ENCODE measurements at regions not wholly inside any gene's neighbourhood (a gene's known extent, or its start where the extent isn't known, plus 50 kb on each side); places are given as distances from the start of the nearest gene placed in this dataset.
"Not testable (repeated sequence)": the region's sequence is repeated elsewhere in the genome, so short reads cannot be mapped to it uniquely, and the experiment has no call there.

DNA sequence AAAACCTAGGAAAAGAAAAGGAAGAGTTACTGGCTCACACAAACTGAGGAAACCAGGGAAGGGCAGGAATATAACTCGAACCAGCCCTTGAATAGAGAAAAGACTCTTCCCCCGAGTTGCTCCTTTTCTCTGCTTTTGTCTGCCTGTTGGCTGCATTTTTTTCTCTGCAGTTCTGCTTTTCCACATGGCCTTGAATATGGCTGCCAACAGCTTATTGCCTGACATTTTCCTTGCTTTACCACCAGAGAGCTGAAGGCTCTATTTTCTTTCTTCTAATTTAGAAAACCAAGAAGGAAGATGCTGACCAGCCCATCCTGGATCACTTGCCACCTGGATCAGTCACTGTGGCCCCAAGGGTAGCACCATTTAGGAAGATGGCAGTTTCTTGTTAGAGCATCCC, 164.8 kb upstream of the MAN1A1 start:
- no peak for DNase-seq

- no peak for DNase-seq
These were observed 161.5 kb upstream of the MAN1A1 start for GRCh38 chr6:119511024-119511423.

DNA sequence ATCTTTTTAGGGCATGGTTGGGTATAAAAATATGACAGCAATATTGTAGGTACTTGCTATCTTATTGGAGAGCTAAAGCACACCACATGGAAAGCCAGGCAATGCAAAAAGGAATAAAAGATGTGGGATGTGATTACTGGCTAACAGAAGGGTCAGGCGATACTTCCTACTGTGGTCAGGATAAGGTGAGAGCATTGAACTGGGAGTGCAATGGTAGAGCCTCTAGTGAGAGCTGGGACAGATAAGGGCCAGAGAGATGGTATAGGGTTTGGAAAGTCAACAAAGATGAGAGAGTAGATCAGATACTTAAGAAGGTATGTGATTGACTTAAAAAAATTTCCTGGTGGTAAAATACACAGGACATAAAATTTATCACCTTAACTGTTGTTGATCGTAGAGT, 160.7 kb upstream of the MAN1A1 start:
- no peak for DNase-seq

- DNase-seq = no peak
These were observed 157.1 kb upstream of the MAN1A1 start for GRCh38 chr6:119506631-119507174.

GRCh38 chr6:119501798-119502483, 152.4 kb upstream of the MAN1A1 start:
- DNase-seq = peak; percentile 44

DNA sequence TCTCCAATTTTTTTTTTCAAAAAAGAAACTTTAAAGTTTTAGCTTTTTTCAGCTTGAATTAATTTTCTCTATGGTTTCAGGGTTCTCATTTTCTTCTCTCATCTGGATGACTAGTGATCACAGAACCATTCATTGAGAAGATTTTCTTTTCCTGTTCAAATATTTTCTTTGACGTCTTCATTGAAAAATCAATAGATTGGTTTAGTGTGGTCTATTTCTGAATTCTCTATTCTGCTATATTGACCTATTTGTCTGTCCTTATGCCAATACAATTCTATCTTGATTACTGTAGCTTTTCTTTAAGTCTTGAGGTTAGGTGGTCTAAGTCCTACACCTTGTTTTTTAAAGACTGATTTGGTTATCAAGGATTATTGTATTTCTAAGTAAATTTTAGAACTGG, 150.2 kb upstream of the MAN1A1 start:
- no peak for DNase-seq

GRCh38 chr6:119497988-119498727, 148.6 kb upstream of the MAN1A1 start:
- no peak for DNase-seq

GRCh38 chr6:119495230-119495683, 145.7 kb upstream of the MAN1A1 start:
- no peak for DNase-seq

- no peak for DNase-seq
These were observed 144.4 kb upstream of the MAN1A1 start for GRCh38 chr6:119493980-119494379.

- not testable (repeated sequence) for DNase-seq
These were observed 141.6 kb upstream of the MAN1A1 start for GRCh38 chr6:119491112-119491511.

- DNase-seq = not testable (repeated sequence)
These were observed 140.5 kb upstream of the MAN1A1 start for GRCh38 chr6:119490050-119490449.

- DNase-seq = no peak
These were observed 135.0 kb upstream of the MAN1A1 start for GRCh38 chr6:119484598-119484997.

- no peak for DNase-seq
These were observed 134.3 kb upstream of the MAN1A1 start for GRCh38 chr6:119483908-119484307.

DNA sequence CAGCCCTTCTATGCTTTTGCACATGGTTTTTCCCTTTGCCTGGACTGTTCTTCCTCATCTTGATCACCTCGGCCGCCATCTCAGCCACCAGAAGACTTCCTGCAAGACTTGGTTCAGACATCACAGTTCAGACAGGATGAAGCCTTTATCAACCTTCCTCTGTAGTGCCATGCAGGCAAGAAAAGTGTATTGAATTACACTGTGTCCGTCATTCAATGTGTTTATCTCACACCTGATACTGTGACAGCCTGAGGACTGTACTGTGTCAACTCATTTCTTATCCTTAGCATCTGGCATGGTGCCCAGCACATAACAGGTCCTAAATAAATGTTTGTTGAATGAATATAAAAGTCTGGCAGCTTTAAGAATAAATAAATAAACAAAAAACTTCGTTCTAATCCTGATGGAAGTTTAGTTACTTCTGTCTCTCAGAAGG, 133.3 kb upstream of the MAN1A1 start:
- no peak for DNase-seq

- DNase-seq = no peak
These were observed 132.4 kb upstream of the MAN1A1 start for GRCh38 chr6:119481976-119482375.

DNA sequence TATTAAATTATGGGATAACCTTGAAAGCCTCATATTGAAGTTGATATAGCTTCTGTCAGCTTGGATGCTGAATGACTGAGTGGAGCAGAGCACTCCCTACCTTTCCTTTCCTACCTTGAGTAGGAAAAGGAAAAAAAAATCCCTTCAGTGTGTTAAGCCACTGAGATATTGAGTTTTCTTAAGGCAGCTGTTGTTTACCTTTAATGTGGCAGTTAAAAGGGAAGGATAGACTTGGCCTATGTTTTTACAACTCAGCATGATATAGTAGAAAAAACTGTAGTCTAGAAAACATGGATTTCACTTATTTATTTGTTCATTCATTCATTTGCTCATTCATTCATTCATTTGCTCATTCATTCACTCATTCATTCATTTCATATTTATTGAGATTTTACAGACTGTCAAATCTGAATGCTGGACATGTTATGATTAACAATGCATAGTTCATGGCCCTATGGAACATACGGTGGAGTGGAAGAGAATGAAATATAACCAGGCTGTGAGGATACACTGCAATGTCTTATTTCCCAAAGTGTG, 131.5 kb upstream of the MAN1A1 start:
- no peak for DNase-seq

DNA sequence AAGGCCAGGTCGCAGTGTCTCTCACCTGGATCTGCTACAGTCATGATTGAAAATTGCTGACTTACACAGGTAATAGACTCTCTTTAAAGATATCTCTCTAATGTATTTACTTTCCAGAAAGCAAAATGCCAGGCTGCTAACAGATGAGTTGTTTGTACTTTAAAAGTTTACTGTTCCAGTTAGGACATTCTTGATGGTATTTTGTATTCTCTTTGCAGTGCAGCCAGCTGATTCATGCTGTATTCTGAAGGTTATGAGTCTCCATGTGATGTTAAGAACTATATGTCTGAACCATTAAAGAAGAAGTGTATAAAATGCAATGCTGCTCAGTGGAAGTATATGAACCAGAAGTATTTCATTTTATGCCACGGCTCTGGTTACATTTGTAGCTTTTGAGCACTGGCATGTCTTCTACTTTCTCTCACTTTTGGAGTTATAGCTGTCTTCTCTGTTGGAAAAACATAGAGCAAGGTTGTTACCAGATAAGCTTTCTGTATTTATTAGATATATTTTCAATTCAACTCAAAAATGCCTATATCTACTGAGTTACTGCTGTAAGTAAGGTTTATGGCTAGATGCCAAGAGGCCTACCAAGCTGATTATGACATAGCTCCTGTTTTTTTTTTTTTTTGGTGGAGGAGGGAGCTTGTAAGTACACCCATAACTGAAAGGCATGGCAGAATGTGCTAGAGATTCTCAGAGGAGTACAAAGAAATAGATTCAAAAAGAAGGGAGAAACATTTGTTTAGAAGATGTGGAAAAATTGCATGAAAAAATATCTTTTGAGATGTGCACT, 130.5 kb upstream of the MAN1A1 start:
- DNase-seq = no peak

- DNase-seq = no peak
These were observed 127.0 kb upstream of the MAN1A1 start for GRCh38 chr6:119476554-119476953.

DNA sequence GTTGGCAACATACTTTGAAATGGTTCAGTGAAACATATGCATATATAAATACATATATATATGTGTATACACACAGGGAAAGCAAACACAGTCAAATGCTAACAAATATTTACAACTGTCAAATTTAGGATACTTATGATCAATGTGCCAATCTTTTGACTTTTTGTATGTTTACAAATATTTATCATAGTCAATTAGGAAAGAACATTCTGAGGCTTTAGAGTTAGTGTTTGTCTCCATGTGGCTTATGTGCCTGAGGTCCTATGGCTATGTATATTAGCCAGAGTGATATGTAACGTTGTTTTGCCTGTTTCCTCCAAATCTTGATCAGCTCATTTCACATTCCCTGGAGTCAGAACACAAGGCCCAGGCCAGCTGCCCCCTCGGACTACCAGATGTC, 126.5 kb upstream of the MAN1A1 start:
- no peak for DNase-seq

- no peak for DNase-seq
These were observed 121.5 kb upstream of the MAN1A1 start for GRCh38 chr6:119470893-119471542.

DNA sequence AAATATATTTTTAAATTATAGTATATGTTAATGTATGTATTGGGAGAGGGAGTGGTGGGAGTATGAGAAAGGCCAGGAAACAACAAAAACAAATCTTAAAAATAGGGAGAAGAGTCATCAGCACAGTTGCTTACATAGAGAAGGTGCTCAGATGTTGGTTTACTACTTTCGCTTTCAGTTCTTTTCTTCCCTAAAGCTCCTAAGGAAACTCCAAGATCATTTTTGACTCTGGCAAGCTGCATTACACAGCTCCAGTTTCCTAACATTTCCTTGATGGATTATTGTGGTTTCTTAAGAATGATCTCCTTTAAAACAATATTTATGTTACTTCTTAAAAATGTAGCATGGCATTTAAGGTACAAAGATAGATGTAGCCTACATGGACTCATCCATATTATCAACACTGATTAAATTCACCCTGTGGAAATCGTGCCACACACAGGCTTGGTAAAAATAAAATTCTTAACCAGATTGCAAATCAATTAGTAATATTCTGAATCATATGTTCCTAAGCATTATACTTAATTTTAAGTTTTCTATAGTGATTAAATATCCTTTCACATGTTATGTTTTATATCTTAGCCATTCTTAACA, 118.0 kb upstream of the MAN1A1 start:
- DNase-seq = peak; percentile 57

- DNase-seq = no peak
These were observed 116.7 kb upstream of the MAN1A1 start for GRCh38 chr6:119466226-119466625.

Measured in inflammatory macrophage treated with lipopolysaccharide for 4 hours (primary cell).